GM18507 (cell line): ENCODE measurements at regions not wholly inside any gene's neighbourhood (a gene's known extent, or its start where the extent isn't known, plus 50 kb on each side); places are given as distances from the start of the nearest gene placed in this dataset.

Source experiments
- DNase-seq: peaks from one replicate; pipeline ENCODE4 v3.0.0; 2011; ENCODE audit warnings: low read depth; ENCODE audit not compliant: insufficient read length; ENCODE audit errors: extremely low spot score
- FAIRE-seq: peaks from 2 replicates; lab custom pipeline; 2011; peaks lifted over from hg19 to GRCh38; lab: Jason Lieb, UNC

- FAIRE-seq, result no peak
Observed at GRCh38 chr13:106630162-106630561, 62.2 kb upstream of the ARGLU1 start.

GRCh38 chr13:106628936-106629659 is 61.2 kb upstream of the ARGLU1 start:
- DNase-seq (no peak), FAIRE-seq (no peak)

More at GRCh38 chr13:106630162-106630561, 62.2 kb upstream of the ARGLU1 start:
- DNase-seq, result no peak

GRCh38 chr13:106626473-106626872 is 58.5 kb upstream of the ARGLU1 start:
- FAIRE-seq, result no peak
- DNase-seq, result no peak

GRCh38 chr13:106625578-106625977 is 57.6 kb upstream of the ARGLU1 start:
- no peak for FAIRE-seq

GRCh38 chr13:106623799-106624460 is 56.0 kb upstream of the ARGLU1 start:
- DNase-seq (no peak), FAIRE-seq (no peak)

More at GRCh38 chr13:106625578-106625977, 57.6 kb upstream of the ARGLU1 start:
- DNase-seq, result no peak

GRCh38 chr13:106621833-106622232 is 53.9 kb upstream of the ARGLU1 start:
- DNase-seq, result no peak
- FAIRE-seq, result no peak

- FAIRE-seq, result peak; percentile 69
- DNase-seq, result peak; percentile 20
Observed at GRCh38 chr13:106619688-106620555, 52.0 kb upstream of the ARGLU1 start.
